HG02798 (cell line): ENCODE measurements at regions not wholly inside any gene's neighbourhood (a gene's known extent, or its start where the extent isn't known, plus 50 kb on each side); places are given as distances from the start of the nearest gene placed in this dataset.

Source experiments
- ATAC-seq: cut with Tn5 transposase; IDR thresholded peaks from one replicate; pipeline ENCODE4 v1.9.1; 2021; ENCODE audit warnings: mild to moderate bottlenecking; ENCODE audit not compliant: unreplicated experiment, poor library complexity

DNA sequence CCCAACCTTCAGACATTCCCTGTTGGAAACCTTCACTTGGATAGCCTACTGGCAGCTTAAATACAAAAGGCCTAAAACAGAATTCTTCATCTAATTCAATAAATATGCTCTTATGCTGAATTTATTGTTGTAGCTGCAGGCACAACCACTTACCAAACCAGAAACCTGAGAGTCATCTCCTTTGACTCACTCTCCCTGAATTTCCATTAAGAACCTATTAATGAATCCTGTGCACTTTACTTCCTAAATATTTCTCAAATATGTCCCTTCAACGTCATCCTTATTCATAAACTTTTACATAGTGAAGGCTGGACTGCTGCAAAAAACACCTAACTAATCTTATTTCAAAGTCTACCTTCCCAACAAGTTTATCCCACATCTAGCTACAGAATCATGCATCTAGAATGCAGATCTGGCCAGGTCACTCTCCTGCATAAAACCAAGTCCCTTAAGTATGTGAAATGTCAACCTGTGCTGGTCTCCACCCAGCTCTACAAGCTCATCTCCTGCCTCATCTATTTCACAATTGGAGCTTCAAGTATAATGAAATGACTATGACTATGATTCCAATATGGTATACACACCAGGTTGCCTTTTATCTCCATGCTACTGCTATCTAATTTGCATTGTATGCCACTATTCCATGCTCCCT is 354.2 kb downstream of the ZEB2 start:
- ATAC-seq: no peak

DNA sequence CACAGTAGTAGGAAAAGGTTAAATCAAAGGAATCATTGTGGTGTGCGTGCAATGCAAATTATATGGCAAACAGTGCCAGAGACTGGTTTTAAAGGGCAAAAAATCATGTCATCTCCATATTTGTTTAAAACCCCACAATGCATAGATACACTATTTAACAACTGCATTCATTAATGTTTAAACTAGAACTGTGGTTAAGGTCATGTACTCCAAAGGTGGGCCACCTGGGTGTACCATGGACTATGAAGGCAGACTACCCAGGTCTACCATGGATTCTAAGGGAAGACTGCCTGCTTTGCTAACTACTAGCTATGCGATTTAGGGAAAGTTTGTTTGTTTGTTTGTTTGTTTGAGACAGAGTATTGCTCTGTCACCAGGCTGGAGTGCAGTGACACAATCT is 356.3 kb downstream of the ZEB2 start:
- no peak for ATAC-seq

DNA sequence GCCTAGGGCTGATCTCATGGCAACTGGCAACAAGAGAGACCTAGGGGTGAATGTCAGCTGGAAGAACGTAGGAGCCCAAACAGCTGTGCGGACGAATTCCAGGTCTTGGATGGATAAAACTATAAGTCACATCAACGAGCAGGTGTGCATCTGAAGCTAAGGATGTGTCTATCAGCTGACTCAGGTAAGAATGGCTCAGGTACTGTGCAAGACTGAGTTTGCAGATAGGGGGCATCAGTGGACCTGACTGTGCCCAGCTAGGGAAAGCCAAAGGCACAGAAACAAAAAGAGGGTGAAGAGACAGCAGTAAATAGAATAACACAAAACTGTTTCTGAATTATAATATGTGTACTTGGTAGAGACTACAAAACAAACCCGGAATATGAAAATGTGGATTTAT is 357.3 kb downstream of the ZEB2 start:
- ATAC-seq: peak; percentile 75

DNA sequence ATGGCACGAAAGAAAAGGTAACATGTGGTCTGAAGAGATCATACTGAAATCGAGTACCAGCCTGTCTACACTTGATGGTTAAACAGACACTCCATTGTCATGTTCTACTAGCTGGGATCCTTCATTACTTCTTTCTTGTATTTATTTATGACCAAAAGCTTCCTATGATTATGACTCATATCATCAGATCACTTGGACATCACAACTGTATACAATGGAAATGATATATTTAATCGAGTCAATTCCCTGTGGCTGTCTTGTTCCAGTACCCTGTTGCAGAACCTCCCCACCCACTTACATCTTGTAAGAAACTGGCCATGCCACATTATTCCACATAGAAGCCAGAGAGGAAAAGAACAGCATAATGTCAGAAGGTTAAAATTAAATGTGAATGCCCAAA is 358.9 kb downstream of the ZEB2 start:
- no peak for ATAC-seq

DNA sequence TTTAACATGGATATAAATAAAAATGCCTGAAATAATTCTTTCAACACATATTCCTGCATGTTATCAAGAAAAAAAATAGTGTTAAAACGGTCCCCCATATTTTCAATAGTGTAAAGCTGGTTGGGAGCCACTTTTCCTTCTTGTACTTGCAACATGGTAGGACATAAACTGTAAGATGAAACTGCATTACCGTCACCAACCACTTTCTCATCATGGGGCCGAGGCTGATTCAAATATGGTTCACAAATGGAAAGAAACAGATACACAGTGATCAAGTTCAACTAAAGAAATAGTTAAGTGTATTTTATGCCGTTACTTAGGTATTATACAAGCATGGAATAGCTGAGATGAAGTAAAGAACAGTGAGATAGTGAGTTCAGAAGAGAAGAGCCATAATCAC is 360.7 kb downstream of the ZEB2 start:
- ATAC-seq: no peak

DNA sequence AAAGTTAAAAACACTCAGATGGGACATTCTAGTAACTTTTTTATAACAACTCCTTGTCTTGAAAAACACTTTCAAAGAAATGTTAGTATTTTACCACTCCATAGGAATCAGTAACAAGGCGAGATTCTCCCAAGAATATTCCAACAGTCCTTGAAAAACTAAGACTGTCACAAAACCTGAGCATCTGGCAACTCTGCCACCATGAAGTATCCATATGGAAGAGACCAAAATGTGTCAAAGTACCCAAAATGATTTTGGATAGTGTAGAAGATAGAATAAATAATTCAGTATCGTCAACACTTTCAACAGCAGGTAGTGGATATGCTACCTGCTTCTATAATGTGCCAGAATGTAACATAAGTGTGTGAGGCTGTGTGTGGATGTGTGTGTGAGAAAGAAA is 361.8 kb downstream of the ZEB2 start:
- no peak for ATAC-seq

DNA sequence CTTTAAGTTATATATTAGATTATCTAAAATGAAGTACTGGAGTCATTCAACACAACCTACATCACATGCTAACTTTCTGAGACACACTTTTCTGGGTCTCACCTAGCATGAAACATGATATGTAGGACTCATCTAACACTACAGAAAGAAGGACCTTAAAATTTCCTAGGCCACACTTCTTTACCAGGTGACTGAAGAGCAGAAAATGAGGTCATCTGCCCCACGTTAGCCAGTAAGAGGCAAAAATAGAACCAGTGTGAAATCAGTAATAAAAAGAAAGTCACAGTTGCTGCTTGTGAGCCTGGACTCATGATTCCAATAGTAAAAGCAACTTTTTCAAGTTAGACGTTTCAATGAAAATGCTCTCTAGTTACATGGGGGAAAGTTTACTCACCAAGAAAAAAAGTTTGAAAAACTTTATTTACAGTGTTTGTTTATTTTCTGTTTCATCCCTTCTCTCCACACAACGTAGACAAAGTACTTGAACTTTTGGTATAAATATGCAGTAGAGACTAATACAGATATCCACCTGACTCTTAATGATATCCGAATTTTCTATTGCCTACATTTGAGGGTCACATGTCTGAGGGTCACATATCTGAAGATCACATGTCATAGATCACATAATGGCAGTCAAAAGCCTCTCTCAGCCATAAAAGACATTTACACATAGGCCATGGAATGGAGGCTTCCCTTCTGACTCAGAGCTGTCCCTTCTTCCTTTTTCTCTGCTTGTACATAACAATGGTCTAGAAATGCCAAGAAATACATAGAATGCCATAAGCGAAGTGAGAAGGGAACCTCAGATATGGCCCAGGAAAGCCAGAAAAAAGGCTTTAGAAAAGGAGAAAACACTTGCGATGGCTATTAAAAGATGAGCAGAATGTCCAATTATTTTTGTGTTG is 362.9 kb downstream of the ZEB2 start:
- ATAC-seq: no peak

DNA sequence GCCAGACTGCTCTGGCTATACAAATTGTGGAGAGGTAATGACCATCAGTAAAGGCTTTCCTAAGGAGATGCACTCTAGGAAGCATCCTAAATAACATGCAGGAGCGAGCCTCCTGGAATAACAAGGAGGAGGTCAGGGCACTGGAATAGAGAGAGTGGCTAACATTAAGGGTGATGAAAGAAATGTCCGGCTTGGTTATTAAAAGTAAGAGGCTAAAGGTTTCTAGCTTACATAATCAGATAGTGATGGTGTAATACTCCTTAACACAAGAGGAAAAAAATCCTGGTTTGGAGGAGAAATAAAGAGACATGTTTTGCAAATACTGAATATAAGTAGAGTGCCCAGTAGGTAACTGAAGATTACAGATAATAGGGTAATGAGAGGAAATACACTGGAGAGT is 365.7 kb downstream of the ZEB2 start:
- ATAC-seq: no peak

DNA sequence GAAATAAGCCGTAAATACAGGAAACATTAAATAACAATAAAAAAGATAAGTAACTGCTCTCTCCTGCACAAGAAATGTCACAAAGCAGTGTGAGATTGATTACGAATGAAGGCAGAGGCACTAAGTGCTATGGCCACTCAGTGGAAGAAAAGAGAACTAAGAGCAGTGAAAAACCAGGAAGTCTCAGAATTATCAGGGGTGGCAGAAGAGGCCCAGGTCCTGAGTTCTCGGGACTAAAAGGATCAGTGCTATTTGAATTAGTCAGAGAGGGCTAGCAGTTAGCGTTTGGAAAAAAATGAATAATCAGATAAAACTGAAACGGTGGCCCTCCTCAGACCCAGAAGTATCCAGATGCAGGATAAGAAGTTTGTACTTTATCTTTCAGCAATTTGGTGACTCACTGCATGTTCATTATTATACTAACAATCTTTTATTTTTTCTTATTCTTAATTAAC is 367.1 kb downstream of the ZEB2 start:
- peak; percentile 60 for ATAC-seq

DNA sequence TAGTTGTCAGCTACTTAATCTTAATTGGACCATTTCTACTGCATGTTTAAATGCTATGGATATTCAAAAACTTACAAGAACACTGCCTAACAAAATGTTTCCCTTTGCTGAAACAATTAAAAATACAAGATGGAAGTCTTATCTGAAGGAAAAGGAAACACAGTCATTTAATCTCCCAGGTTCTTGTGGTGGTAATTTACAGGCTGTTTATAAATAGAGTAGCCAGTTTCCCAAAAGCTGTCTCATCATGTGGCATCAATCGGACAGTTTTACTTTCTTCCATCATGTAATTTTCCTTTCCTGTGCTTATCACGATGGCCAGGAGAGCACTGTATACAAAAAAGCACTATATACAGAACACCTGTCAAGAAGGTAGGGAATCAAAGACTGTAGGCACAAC is 368.1 kb downstream of the ZEB2 start:
- no peak for ATAC-seq

DNA sequence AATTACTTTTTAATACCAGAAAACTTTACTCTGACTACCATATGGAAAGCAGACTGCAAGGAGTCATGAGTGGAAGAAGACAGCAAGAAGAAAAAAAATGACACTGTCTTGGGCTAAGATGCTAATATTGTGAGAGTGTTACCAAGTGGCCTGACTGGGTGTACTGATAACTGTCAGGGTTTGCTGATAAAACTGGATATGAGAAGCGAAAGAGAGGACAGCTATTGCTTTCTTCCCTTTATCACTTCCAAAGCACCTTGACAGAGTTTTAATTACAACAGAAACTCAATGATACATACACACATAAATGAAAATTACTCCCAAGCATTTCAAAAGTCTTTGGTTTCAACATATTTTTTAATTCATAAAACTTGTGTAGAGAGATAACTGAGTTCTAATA is 368.5 kb downstream of the ZEB2 start:
- ATAC-seq: no peak

DNA sequence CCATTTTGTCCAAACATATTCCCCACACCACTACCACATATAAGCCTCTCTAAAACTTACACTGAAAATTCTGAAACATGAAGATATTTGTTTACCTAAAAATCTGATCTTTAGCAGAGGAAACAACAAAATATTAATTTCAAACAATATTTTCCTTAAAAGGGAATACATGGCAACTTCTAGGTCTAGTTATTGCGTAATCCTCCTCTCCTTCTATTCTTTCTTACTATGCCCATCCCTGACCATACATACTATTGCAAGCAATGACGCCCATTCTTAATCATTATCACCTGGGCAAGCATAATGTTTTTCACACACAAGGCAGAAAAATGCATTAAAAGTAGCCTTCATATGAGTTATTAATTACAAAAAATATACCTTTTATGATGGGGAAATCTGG is 372.6 kb downstream of the ZEB2 start:
- ATAC-seq: no peak

DNA sequence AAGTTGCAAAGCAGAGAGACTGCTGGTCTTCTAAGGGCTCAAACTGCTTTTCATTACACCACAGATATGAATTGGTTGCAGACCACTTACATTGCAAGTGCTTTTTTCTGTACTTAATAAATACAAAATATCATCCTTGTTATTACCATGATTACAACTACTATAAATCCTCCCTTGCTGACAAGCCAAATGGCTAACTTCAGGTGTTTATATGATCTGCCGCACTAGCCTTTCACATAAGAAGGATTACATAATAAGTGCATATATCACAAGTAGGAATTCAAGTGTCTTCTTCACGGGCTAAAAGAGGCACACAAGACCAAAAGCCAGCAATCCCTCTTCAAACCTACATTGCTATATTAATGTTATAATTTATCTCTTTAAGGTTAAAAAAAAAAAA is 373.0 kb downstream of the ZEB2 start:
- ATAC-seq: no peak

DNA sequence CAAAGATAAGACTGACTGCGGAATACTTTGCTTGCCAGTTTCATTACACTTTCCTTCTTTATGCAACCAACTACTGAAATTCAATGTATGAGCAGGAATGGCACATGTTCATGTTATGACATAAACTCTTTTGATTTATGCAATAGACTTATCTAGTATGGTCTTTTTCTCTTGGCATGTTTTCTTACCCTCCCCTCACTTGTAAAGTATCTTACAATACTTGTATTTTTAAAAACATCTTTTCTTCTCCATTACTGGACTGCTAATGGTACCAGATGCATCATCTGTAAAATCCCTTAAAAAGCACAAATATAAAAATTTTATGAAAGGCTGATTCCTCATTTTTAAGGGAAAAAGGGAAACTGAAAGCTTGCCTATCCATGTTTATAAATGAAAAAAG is 373.8 kb downstream of the ZEB2 start:
- no peak for ATAC-seq

DNA sequence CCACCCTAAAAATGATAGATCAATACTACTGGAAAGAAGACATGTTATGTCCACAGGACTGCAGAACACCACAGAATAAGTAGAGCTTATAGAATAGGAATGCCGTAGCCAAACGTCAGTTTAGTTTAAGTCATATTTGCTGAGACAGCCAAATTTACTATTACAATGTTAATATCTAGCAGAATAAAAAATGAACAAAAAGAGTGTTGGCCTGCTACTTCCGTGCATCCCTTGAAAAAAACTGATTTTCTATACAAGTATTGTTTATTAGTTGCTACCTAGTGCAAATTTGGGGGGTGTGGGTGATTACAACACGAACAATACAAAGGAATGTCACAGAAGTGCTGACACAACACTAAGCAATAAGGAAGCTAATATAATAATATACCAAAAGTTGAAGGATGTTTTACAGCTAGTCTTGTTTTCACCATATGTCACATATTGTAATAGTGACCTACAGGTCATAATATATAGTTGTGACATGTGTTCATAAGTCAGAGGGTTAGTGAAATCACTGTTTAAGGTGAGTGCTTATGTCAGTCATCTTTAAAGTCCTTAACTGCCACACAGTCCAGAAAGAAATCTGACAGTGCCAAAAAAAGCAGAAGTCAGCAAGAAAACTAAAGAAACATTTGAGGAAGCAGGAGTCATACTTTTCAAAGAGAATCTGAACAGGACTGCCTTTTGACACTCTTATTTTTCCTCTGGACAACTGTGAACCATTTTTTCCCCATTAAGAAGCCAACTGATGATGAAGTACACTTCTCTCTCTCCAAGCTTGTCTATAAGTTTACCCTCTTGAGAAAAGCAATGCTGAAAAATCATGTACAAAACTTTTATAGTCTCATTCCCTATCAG is 376.4 kb downstream of the ZEB2 start:
- no peak for ATAC-seq

DNA sequence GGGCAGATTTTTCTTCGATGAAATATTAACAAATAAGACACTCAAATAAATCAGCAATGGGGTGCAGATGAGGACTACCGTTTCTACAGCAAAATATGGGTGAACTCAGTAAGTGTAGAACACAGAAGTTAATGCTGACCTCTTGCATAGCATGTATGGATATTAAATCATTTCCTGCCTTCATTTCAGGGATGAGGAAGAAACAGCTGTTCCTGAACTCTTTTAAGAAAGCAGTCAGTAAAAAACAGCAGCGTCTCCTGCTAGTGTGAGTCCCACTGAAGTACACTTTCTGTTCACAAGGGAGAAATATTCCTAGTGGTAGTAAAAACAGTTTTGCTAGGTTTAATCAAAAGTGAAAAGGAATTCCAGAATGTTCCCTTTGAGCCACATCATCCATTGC is 379.0 kb downstream of the ZEB2 start:
- no peak for ATAC-seq

DNA sequence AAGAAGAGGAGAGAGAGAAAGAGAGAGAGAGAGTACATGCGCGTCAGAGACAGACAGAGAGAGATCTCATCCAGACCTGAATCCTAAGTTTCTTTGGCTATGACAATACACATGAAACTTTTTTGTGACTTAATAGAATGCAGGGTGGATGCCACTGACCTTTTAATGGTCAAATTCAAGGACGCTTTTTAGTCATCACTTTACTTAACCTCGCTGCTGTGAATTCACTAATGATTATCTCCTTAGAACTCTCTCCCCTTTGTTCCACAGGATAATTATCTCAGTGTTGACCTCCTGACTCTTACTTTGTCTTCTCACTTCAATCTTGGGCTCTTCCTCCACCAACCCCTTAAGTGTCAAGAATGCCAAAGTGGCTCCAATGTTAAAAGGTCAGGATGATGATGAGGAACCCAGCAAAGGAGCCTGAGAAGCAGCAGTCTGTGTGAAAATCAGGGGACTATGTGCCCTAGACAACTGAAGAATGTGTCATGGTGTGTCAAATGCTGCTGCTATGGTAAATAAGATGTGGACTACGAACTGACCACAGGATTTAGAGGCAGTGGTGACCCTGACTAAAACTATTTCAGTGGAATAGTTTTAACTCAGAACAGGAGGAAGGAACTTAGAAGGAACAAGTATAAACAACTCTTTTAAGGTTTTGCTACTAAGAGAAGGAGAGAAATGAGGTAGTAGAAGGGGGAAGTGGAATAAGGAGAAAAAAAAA is 382.1 kb downstream of the ZEB2 start:
- ATAC-seq: no peak

DNA sequence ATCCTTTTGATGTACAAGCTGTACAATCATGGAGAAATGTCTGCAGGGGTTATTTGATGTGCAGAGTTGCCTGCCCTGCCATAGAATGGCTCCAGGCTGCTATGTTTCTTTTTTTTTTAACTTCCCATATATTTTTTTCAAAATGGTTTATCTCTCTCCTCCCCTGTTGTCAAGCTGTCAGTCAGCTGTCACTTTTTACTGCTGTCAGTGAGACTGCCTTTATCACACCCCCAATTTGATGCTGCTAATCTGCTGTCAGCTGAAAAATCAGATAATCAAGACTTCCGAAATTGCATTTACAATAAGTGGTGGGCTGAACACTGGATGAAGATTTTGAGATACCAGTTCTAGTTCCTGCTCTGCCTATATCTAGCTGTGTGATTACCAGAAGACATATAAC is 382.6 kb downstream of the ZEB2 start:
- ATAC-seq: no peak

DNA sequence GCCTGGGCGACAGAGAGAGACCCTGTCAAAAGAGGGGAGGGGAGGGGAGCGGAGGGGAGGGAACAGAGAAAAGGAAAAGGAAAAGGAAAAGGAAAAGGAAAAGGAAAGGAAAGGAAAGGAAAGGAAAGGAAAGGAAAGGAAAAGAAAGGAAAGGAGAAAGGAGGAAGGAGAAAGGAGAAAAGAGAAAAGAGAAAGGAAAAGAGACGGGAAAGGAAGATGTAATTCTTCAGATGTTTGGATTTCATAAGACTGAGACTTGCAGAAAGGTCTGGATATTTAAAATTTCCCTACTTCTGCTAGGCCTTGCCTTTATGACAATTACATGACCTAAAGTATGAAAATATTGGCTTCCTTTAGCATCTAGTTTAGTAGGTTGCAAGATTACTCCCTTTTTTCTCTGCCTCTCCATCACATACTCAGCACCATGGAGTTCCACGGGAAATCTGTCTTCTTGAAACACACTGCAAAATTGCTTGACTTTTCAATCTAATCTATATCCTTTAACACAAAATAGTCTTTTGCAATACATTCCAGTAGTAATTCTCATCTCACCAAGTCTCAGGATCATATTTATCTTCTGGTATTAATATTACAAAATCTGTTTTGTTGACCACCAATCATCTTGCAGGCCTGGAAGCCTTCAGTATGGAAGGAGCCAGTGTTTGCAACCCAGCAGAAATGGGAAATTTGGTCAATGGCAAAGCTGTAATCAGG is 383.5 kb downstream of the ZEB2 start:
- ATAC-seq: no peak
